Liver (tissue), 8 donors: ENCODE measurements at regions not wholly inside any gene's neighbourhood (a gene's known extent, or its start where the extent isn't known, plus 50 kb on each side); places are given as distances from the start of the nearest gene placed in this dataset.

Experiments
- DNase-seq: peaks from one replicate; pipeline ENCODE4 v3.0.0-alpha.2; 2017; ENCODE audit warnings: low spot score
- H3K27ac ChIP-seq, 2 donors: one replicate each; pipeline ENCODE4 v1.7.0; 2013; ENCODE audit warnings: inconsistent platforms in 2 of 2, low read length in 2 of 2, control low read depth in 1 of 2, low read depth in 1 of 2, mild to moderate bottlenecking in 1 of 2
- H3K27me3 ChIP-seq, 4 donors: one replicate each; pipeline versions ENCODE4 v1.6.1 to v1.7.0; 2013; ENCODE audit warnings: low read length in 3 of 4, inconsistent platforms in 1 of 4, mild to moderate bottlenecking in 1 of 4, moderate library complexity in 1 of 4; ENCODE audit not compliant: control insufficient read depth in 4 of 4, insufficient read depth in 4 of 4
- H3K36me3 ChIP-seq, 4 donors: one replicate each; pipeline versions ENCODE4 v1.6.1 to v1.7.0; 2013; ENCODE audit warnings: low read length in 3 of 4, mild to moderate bottlenecking in 3 of 4, low read depth in 1 of 4, moderate library complexity in 1 of 4; ENCODE audit not compliant: control insufficient read depth in 4 of 4, insufficient read depth in 3 of 4
- H3K4me1 ChIP-seq, 4 donors: one replicate each; pipeline versions ENCODE4 v1.6.1 to v1.7.0; 2013; ENCODE audit warnings: low read length in 3 of 4, mild to moderate bottlenecking in 3 of 4, moderate library complexity in 1 of 4; ENCODE audit not compliant: control insufficient read depth in 4 of 4, insufficient read depth in 4 of 4
- H3K4me3 ChIP-seq, 3 donors: one replicate each; pipeline versions ENCODE4 v1.6.1 to v1.7.0; 2013; ENCODE audit warnings: low read length in 3 of 3, control low read depth in 1 of 3, low read depth in 1 of 3, mild to moderate bottlenecking in 1 of 3
- H3K9ac ChIP-seq, 2 donors: one replicate each; pipeline ENCODE4 v1.7.0; 2013; ENCODE audit warnings: low read length in 2 of 2, mild to moderate bottlenecking in 2 of 2, moderate library complexity in 2 of 2, control low read depth in 1 of 2, low read depth in 1 of 2
- H3K9me3 ChIP-seq, 4 donors: one replicate each; pipeline versions ENCODE4 v1.6.1 to v1.7.0; 2013; ENCODE audit warnings: low read length in 3 of 4; ENCODE audit not compliant: control insufficient read depth in 4 of 4
- FOXA1 ChIP-seq: IDR thresholded peaks from 2 replicates; pipeline ENCODE4 v1.6.1; 2016; ENCODE audit warnings: antibody characterized with exemption
- FOXA2 ChIP-seq: IDR thresholded peaks from 2 replicates; pipeline ENCODE4 v1.6.1; 2016; ENCODE audit warnings: antibody characterized with exemption
- HNF4A ChIP-seq, 2 donors: conservative IDR thresholded peaks; 2 replicates each; pipeline ENCODE4 v1.6.1; 2016; ENCODE audit warnings: antibody characterized with exemption in 2 of 2, mild to moderate bottlenecking in 2 of 2
- HNF4G ChIP-seq: IDR thresholded peaks from 2 replicates; pipeline ENCODE4 v1.6.1; 2016; ENCODE audit warnings: antibody characterized with exemption
- JUND ChIP-seq, 2 donors: IDR thresholded peaks; 2 replicates each; pipeline ENCODE4 v1.6.1; 2016; ENCODE audit warnings: antibody characterized with exemption in 2 of 2
- NR2F2 ChIP-seq: IDR thresholded peaks from 2 replicates; pipeline ENCODE4 v1.6.1; 2016; ENCODE audit warnings: antibody characterized with exemption
- RAD21 ChIP-seq, 2 donors: IDR thresholded peaks; 2 replicates each; pipeline ENCODE4 v1.6.1; 2016; ENCODE audit warnings: antibody characterized with exemption in 2 of 2, mild to moderate bottlenecking in 2 of 2
- RXRA ChIP-seq, 2 donors: IDR thresholded peaks; 2 replicates each; pipeline ENCODE4 v1.6.1; 2017 to 2018; ENCODE audit warnings: antibody characterized with exemption in 2 of 2, mild to moderate bottlenecking in 1 of 2
- SP1 ChIP-seq: IDR thresholded peaks from 2 replicates; pipeline ENCODE4 v1.6.1; 2018; ENCODE audit warnings: antibody characterized with exemption, mild to moderate bottlenecking
- TAF1 ChIP-seq: conservative IDR thresholded peaks from 2 replicates; pipeline ENCODE4 v1.6.1; 2016; ENCODE audit warnings: antibody characterized with exemption, mild to moderate bottlenecking
- YY1 ChIP-seq: IDR thresholded peaks from 2 replicates; pipeline ENCODE4 v1.6.1; 2016; ENCODE audit warnings: antibody characterized with exemption, mild to moderate bottlenecking
- WGBS: extraction: QIAGEN DNeasy Blood & Tissue Kit; methylation state at CpG from one replicate; pipeline ENCODE4 v1.1.7; 2013; 5-methylcytosine and 5-hydroxymethylcytosine counted together
- TF ChIP-seq, protein P1 (sequence below): fragments of 150-350 bp; IDR thresholded peaks from 2 replicates; pipeline ENCODE4 v1.5.1; 2017; ENCODE audit warnings: improper control_type of control experiment, low read depth, low read length; ENCODE audit not compliant: missing input control
- TF ChIP-seq, protein P2 (sequence below): IDR thresholded peaks from 2 replicates; pipeline ENCODE4 v1.6.1; 2016; ENCODE audit warnings: antibody characterized with exemption
- TF ChIP-seq, protein P3 (sequence below): IDR thresholded peaks from 2 replicates; pipeline ENCODE4 v1.6.1; 2016; ENCODE audit warnings: antibody characterized with exemption
- TF ChIP-seq, protein P4 (sequence below): IDR thresholded peaks from 2 replicates; pipeline ENCODE4 v1.6.1; 2016; ENCODE audit warnings: antibody characterized with exemption, mild to moderate bottlenecking
- donor health status: healthy.
- donor health status: healthy.
- donor health status: healthy.
- donor health status: healthy.
- donor health status: healthy.

DNA sequence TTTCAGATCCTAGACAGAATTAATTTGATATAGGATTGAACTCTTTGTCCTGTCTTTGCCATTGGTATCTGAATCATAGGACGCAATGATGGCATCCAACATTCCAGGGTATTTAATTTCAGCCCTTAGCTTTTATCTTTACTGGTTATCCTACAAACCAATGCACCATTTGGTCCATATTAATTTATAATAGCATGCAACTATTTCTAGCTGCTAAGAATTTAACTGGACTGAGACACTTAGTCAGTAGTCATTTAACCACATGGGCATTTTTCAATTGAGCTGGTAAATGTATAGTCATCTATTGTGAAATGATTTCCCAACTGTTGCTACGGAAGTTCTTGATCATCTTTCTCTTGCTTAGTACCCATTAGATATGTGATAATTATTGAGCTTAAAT is 141.1 kb downstream of the CD164 start (continued):
- TF ChIP-seq, protein P1, sequence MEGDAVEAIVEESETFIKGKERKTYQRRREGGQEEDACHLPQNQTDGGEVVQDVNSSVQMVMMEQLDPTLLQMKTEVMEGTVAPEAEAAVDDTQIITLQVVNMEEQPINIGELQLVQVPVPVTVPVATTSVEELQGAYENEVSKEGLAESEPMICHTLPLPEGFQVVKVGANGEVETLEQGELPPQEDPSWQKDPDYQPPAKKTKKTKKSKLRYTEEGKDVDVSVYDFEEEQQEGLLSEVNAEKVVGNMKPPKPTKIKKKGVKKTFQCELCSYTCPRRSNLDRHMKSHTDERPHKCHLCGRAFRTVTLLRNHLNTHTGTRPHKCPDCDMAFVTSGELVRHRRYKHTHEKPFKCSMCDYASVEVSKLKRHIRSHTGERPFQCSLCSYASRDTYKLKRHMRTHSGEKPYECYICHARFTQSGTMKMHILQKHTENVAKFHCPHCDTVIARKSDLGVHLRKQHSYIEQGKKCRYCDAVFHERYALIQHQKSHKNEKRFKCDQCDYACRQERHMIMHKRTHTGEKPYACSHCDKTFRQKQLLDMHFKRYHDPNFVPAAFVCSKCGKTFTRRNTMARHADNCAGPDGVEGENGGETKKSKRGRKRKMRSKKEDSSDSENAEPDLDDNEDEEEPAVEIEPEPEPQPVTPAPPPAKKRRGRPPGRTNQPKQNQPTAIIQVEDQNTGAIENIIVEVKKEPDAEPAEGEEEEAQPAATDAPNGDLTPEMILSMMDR: no peak
- TF ChIP-seq NR2F2 (no peak), FOXA1 (no peak), SP1 (no peak), FOXA2 (no peak), RXRA (IDR thresholded peaks at IDR 0.05) (no peak), YY1 (no peak), HNF4A (conservative IDR thresholded peaks at IDR 0.05) (no peak), JUND (IDR thresholded peaks at IDR 0.05) (no peak)
- TF ChIP-seq, protein P2, sequence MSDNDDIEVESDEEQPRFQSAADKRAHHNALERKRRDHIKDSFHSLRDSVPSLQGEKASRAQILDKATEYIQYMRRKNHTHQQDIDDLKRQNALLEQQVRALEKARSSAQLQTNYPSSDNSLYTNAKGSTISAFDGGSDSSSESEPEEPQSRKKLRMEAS: no peak
- TF ChIP-seq, protein P3, sequence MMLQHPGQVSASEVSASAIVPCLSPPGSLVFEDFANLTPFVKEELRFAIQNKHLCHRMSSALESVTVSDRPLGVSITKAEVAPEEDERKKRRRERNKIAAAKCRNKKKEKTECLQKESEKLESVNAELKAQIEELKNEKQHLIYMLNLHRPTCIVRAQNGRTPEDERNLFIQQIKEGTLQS: no peak

DNA sequence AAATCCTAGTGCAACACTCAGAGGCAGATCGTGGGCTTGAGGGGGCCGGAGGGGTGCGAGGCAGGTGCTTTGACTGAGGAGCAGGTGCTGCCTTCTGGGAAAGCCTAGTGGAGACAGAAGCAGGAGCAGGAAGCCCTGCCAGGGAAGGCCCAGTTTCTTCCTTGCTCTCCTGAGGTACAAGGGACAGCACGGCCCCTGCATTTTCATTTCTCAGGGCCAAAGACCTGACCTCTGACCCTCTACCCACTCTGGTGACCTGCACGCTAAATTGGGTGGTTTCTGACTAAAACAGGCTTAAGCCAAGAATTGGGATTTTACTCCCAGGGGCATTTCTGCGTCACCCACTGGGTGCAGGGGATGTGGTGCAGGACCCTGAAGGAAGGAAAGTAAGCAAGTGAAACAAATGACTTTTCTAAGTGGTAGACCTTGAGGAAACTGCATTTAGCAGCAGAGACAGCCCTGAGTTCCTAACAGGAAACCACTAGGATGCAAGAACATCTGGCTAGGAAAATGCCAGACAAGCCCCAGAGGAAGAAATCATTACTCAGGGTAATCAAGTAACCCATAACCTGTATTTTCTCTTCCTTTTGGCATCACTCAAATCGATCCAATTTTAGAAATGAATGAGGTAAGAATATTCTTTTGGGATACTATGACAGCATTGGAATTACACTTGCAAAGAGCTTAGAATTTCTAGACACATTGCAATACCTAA is 141.7 kb downstream of the CD164 start:
- 79% methylated on average over 7 of the region's 7 CpGs for WGBS
- H3K4me3 ChIP-seq: no peak overlapping the region
- no peaks in the 10 kb centered on the region for H3K9me3 ChIP-seq
- no peak overlapping the region for H3K9ac ChIP-seq
- H3K27me3 ChIP-seq: no peaks in the 10 kb centered on the region
- TF ChIP-seq TAF1 (no peak), SP1 (no peak), YY1 (no peak), NR2F2 (no peak)
- TF ChIP-seq, protein P2: no peak
- no peaks in the 10 kb centered on the region for H3K4me1 ChIP-seq
- H3K36me3 ChIP-seq: no peaks in the 10 kb centered on the region
- H3K27ac ChIP-seq: no peak overlapping the region
- no peak for DNase-seq

DNA sequence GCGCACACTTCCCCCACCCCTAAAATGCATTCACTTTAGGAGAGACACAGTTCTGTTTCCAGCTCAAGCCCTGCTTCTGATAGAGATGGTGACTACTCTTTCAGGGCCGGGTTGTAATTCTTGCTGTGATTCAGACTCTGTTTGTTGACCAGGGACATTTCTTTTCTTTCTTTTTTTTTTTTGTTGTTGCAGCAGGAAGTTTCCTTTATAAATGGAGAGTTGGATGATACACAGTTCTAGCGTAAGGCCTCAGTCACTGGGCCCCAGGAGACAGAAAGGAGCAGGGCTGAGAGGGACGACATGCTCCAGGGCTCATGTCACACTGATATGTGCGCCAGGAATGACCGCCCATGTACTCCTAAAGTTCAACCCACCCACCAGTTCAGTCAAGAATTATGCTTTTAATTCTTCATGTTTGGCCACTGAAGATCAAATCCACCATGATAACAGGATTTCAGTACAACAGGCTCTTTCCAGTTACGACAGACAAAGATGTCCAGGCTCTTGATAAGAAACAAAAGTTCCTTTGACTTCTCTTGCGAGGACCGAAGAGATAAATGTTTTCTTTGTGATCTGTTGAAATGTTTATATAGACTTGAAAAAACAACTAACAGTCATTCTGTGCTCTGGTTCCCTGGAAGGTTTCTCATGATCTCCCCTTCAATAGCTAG is 142.5 kb downstream of the CD164 start:
- H3K27me3 ChIP-seq: no peaks in the 10 kb centered on the region
- no peaks in the 10 kb centered on the region for H3K4me1 ChIP-seq
- H3K9me3 ChIP-seq: no peaks in the 10 kb centered on the region
- 83% methylated on average over 9 of the region's 9 CpGs for WGBS
- no peaks in the 10 kb centered on the region for H3K36me3 ChIP-seq
- no peak for TF ChIP-seq NR2F2
- TF ChIP-seq RAD21 (IDR thresholded peaks at IDR 0.05): no peak
- TF ChIP-seq, protein P4, sequence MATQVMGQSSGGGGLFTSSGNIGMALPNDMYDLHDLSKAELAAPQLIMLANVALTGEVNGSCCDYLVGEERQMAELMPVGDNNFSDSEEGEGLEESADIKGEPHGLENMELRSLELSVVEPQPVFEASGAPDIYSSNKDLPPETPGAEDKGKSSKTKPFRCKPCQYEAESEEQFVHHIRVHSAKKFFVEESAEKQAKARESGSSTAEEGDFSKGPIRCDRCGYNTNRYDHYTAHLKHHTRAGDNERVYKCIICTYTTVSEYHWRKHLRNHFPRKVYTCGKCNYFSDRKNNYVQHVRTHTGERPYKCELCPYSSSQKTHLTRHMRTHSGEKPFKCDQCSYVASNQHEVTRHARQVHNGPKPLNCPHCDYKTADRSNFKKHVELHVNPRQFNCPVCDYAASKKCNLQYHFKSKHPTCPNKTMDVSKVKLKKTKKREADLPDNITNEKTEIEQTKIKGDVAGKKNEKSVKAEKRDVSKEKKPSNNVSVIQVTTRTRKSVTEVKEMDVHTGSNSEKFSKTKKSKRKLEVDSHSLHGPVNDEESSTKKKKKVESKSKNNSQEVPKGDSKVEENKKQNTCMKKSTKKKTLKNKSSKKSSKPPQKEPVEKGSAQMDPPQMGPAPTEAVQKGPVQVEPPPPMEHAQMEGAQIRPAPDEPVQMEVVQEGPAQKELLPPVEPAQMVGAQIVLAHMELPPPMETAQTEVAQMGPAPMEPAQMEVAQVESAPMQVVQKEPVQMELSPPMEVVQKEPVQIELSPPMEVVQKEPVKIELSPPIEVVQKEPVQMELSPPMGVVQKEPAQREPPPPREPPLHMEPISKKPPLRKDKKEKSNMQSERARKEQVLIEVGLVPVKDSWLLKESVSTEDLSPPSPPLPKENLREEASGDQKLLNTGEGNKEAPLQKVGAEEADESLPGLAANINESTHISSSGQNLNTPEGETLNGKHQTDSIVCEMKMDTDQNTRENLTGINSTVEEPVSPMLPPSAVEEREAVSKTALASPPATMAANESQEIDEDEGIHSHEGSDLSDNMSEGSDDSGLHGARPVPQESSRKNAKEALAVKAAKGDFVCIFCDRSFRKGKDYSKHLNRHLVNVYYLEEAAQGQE: no peak
- TF ChIP-seq JUND (IDR thresholded peaks at IDR 0.05): no peak
- TF ChIP-seq SP1: no peak
- no peak for TF ChIP-seq HNF4G
- TF ChIP-seq TAF1: no peak
- no peak for TF ChIP-seq FOXA2
- TF ChIP-seq, protein P2: no peak
- TF ChIP-seq RXRA (IDR thresholded peaks at IDR 0.05): no peak
- no peak overlapping the region for H3K27ac ChIP-seq
- no peak overlapping the region for H3K9ac ChIP-seq
- no peak for DNase-seq
- no peak overlapping the region for H3K4me3 ChIP-seq
